Panc1 (cell line): ENCODE measurements at regions not wholly inside any gene's neighbourhood (a gene's known extent, or its start where the extent isn't known, plus 50 kb on each side); places are given as distances from the start of the nearest gene placed in this dataset.

Experiments
- ATAC-seq: fragments of 200-7000 bp; cut with Tn5 transposase; 2 replicates; pipeline ENCODE4 v1.9.1; 2020; ENCODE audit warnings: mild to moderate bottlenecking, moderate library complexity
- BruUV-seq: library from RNA; stranded (reverse); fragments of 400-500 nt; replicated peaks from 2 replicates; lab custom pipeline; 2021; lab: Mats Ljungman, UMichigan
- CTCF ChIA-PET: fragments of 300-600 bp; sonication (Branson Sonifier 250); formaldehyde crosslinking; loops from one replicate; lab custom pipeline; 2022; ENCODE audit warnings: antibody characterized with exemption; lab: Charles Lee
- POLR2A ChIA-PET: fragments of 300-600 bp; sonication (Branson Sonifier 250); formaldehyde crosslinking; loops from one replicate; lab custom pipeline; 2022; ENCODE audit warnings: antibody characterized with exemption; lab: Charles Lee
- DNase-seq: peaks from one replicate; pipeline ENCODE4 v3.0.0-alpha.2; 2010; ENCODE audit warnings: low read depth, low spot score
- H3K27ac ChIP-seq: 2 replicates; pipeline ENCODE4 v1.5.1; 2011; ENCODE audit warnings: mild to moderate bottlenecking, low read length, inconsistent platforms
- H3K27me3 ChIP-seq: fragments of 200-500 bp; sonication (Bioruptor generic); 2 replicates; pipeline ENCODE4 v1.6.0; 2014; ENCODE audit warnings: low read length, inconsistent platforms; ENCODE audit not compliant: control insufficient read depth, insufficient read depth
- H3K36me3 ChIP-seq: fragments of 200-500 bp; sonication (Bioruptor generic); 2 replicates; pipeline ENCODE4 v1.5.1; 2014; ENCODE audit warnings: inconsistent platforms, mild to moderate bottlenecking, low read length, moderate library complexity; ENCODE audit not compliant: control insufficient read depth, insufficient read depth
- H3K4me1 ChIP-seq: 2 replicates; pipeline ENCODE4 v1.5.1; 2011; ENCODE audit warnings: inconsistent platforms, mild to moderate bottlenecking, low read length, moderate library complexity; ENCODE audit not compliant: control insufficient read depth, insufficient read depth
- H3K4me3 ChIP-seq, 2 experiments: 2 replicates each; pipeline ENCODE4 v1.5.1; 2011 to 2012; ENCODE audit warnings: low read depth in 2 of 2, low read length in 2 of 2, mild to moderate bottlenecking in 2 of 2, inconsistent platforms in 1 of 2, moderate library complexity in 1 of 2
- H3K9me3 ChIP-seq: fragments of 200-500 bp; sonication (Bioruptor generic); 2 replicates; pipeline ENCODE4 v1.5.1; 2014; ENCODE audit warnings: low read depth, mild to moderate bottlenecking, inconsistent platforms, low read length, moderate library complexity; ENCODE audit not compliant: control insufficient read depth, insufficient read depth
- CTCF ChIP-seq: fragments of 450-650 bp; IDR thresholded peaks from 2 replicates; pipeline ENCODE4 v1.5.1; 2017; ENCODE audit warnings: mild to moderate bottlenecking
- POLR2AphosphoS5 ChIP-seq: IDR thresholded peaks from 2 replicates; pipeline ENCODE4 v1.6.1; 2012; ENCODE audit warnings: mild to moderate bottlenecking, low read depth, low read length, moderate library complexity
- SIN3A ChIP-seq: IDR thresholded peaks from 2 replicates; pipeline ENCODE4 v1.6.1; 2012; ENCODE audit warnings: low read depth, mild to moderate bottlenecking, low read length, moderate library complexity, borderline replicate concordance; ENCODE audit not compliant: insufficient read depth
- TCF7L2 ChIP-seq: IDR thresholded peaks from 2 replicates; pipeline ENCODE4 v1.6.1; 2011; ENCODE audit warnings: mild to moderate bottlenecking, low read depth, low read length, inconsistent platforms
- in situ Hi-C: cut with HindIII; loops from 2 replicates; pipeline ENCODE4 v1.10.0; 2016; ENCODE audit warnings: low sequenced_read_pairs, low pct_unique_long_range_greater_than_20kb
- intact Hi-C: fragments of 100-400 bp; cut with micrococcal nuclease; formaldehyde crosslinking; loops from one replicate; pipeline ENCODE4 v1.10.0; 2022; ENCODE audit not compliant: unreplicated experiment
- TF ChIP-seq, protein P1 (sequence below), 2 experiments: IDR thresholded peaks; 2 replicates each; pipeline ENCODE4 v1.6.1; 2011 to 2012; ENCODE audit warnings: low read depth in 2 of 2, control low read depth in 1 of 2, low read length in 1 of 2, mild to moderate bottlenecking in 1 of 2, moderate library complexity in 1 of 2; ENCODE audit not compliant: insufficient read depth in 1 of 2

DNA sequence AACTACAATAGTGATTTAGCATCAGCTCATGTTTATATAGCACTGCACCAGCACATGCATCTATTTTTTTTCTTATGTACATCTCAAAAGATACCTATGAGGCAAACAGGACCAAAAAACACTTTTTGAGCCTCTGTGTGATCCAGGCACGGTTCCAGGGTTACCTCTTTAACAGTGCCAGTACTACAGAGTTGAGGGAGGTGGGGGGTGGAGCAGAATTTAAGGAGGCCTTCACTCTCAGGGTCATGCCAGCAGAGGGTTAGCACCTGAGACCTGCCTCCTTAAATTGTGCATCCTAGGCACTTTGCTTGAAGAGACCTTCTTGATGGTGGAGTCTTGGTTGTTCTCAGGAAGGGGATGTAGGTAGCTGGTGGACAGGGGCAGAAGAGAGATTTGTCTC is 150.3 kb upstream of the TBL1XR1 start:
- intact Hi-C loops (no loop called here), in situ Hi-C loops (no loop called here)
- BruUV-seq, result no TSS peak
- Histone ChIP-seq H3K4me1 (peaks cover 38% of the 10 kb centered on the region), H3K36me3 (no peaks in the 10 kb centered on the region), H3K9me3 (peaks cover 2% of the 10 kb centered on the region; the same call in 1 of the 2 replicates), H3K27me3 (no peaks in the 10 kb centered on the region), H3K4me3 (no peak overlapping the region), H3K27ac (peak overlapping the region; percentile 100)
- POLR2A ChIA-PET, result no interaction called here
- DNase-seq (no peak), ATAC-seq (no peak)
- CTCF ChIA-PET, result no interaction called here
- TF ChIP-seq, protein P1, sequence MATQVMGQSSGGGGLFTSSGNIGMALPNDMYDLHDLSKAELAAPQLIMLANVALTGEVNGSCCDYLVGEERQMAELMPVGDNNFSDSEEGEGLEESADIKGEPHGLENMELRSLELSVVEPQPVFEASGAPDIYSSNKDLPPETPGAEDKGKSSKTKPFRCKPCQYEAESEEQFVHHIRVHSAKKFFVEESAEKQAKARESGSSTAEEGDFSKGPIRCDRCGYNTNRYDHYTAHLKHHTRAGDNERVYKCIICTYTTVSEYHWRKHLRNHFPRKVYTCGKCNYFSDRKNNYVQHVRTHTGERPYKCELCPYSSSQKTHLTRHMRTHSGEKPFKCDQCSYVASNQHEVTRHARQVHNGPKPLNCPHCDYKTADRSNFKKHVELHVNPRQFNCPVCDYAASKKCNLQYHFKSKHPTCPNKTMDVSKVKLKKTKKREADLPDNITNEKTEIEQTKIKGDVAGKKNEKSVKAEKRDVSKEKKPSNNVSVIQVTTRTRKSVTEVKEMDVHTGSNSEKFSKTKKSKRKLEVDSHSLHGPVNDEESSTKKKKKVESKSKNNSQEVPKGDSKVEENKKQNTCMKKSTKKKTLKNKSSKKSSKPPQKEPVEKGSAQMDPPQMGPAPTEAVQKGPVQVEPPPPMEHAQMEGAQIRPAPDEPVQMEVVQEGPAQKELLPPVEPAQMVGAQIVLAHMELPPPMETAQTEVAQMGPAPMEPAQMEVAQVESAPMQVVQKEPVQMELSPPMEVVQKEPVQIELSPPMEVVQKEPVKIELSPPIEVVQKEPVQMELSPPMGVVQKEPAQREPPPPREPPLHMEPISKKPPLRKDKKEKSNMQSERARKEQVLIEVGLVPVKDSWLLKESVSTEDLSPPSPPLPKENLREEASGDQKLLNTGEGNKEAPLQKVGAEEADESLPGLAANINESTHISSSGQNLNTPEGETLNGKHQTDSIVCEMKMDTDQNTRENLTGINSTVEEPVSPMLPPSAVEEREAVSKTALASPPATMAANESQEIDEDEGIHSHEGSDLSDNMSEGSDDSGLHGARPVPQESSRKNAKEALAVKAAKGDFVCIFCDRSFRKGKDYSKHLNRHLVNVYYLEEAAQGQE (IDR thresholded peaks at IDR 0.05; ENCODE audit: insufficient read depth in 1 of 2, low read depth in 2 of 2, low read length in 1 of 2), result no peak
- TF ChIP-seq SIN3A, result no peak
- TF ChIP-seq POLR2AphosphoS5, result no peak
- no peak for TF ChIP-seq CTCF
- no peak for TF ChIP-seq TCF7L2

- CTCF ChIA-PET, result no interaction called here
- in situ Hi-C loops, result no loop called here
- H3K27ac ChIP-seq, result peak overlapping the region; percentile 100
These were observed 151.7 kb upstream of the TBL1XR1 start for GRCh38 chr3:177348974-177349373.

More at GRCh38 chr3:177348974-177349373, 151.7 kb upstream of the TBL1XR1 start:
- intact Hi-C loops, result no loop called here
- no peak for TF ChIP-seq TCF7L2
- no peak for TF ChIP-seq SIN3A
- TF ChIP-seq POLR2AphosphoS5, result no peak
- TF ChIP-seq CTCF, result no peak
- TF ChIP-seq, protein P1 (IDR thresholded peaks at IDR 0.05; ENCODE audit: insufficient read depth in 1 of 2, low read depth in 2 of 2, low read length in 1 of 2), result no peak
- no peak for DNase-seq
- Histone ChIP-seq H3K4me3 (no peak overlapping the region), H3K9me3 (peaks cover 2% of the 10 kb centered on the region; the same call in 1 of the 2 replicates), H3K27me3 (no peaks in the 10 kb centered on the region), H3K4me1 (peaks cover 38% of the 10 kb centered on the region), H3K36me3 (no peaks in the 10 kb centered on the region)
- BruUV-seq, result no TSS peak
- no peak for ATAC-seq
- POLR2A ChIA-PET, result no interaction called here
